GM13976 (cell line): ENCODE measurements at regions not wholly inside any gene's neighbourhood (a gene's known extent, or its start where the extent isn't known, plus 50 kb on each side); places are given as distances from the start of the nearest gene placed in this dataset.

Experiments used
- DNase-seq: peaks from one replicate; pipeline ENCODE4 v3.0.0; 2012; ENCODE audit warnings: low spot score
- CTCF ChIP-seq: IDR thresholded peaks from 2 replicates; pipeline ENCODE4 v1.5.1; 2012; ENCODE audit warnings: borderline replicate concordance, mild to moderate bottlenecking; ENCODE audit not compliant: insufficient read depth; ENCODE audit errors: extremely low read depth, missing control alignments, control extremely low read depth
- in situ Hi-C: fragments of 300-500 bp; cut with MboI; formaldehyde crosslinking; loops from one replicate; pipeline ENCODE4 v1.12.0; 2022; ENCODE audit warnings: low sequenced_read_pairs, mixed read lengths, inconsistent platforms; ENCODE audit not compliant: unreplicated experiment

GRCh38 chrX:15906041-15906943 is 51.7 kb upstream of the AP1S2 start:
- in situ Hi-C loops = no loop called here
- no peak for DNase-seq
- no peak for TF ChIP-seq CTCF
